ENCODE measurements at regions not wholly inside any gene's neighbourhood (a gene's known extent, or its start where the extent isn't known, plus 50 kb on each side); places are given as distances from the start of the nearest gene placed in this dataset.

DNA sequence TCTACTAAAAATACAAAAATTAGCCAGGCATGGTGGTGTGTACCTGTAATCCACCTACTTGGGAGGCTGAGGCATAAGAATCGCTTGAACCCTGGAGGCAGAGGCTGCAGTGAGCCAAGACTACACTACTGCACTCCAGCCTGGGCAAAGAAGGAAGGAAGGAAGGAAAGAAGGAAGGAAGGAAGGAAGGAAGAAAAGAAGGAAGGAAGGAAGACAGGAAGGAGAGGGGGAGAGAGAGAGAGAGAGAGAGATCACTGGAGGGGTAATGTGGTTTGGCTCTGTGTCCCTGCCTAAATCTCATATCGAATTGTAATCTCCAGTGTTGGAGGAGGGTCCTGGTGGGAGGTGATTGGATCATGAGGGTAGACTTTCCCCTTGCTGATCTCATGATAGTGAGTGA lies 165.5 kb downstream of the KCTD15 start:
- TF ChIP-seq, protein P1, sequence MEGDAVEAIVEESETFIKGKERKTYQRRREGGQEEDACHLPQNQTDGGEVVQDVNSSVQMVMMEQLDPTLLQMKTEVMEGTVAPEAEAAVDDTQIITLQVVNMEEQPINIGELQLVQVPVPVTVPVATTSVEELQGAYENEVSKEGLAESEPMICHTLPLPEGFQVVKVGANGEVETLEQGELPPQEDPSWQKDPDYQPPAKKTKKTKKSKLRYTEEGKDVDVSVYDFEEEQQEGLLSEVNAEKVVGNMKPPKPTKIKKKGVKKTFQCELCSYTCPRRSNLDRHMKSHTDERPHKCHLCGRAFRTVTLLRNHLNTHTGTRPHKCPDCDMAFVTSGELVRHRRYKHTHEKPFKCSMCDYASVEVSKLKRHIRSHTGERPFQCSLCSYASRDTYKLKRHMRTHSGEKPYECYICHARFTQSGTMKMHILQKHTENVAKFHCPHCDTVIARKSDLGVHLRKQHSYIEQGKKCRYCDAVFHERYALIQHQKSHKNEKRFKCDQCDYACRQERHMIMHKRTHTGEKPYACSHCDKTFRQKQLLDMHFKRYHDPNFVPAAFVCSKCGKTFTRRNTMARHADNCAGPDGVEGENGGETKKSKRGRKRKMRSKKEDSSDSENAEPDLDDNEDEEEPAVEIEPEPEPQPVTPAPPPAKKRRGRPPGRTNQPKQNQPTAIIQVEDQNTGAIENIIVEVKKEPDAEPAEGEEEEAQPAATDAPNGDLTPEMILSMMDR (conservative IDR thresholded peaks at IDR 0.05), result no peak
- TF ChIP-seq EZH2 (IDR thresholded peaks at IDR 0.05; ENCODE audit: low read depth), result no peak
- no peaks in the 10 kb centered on the region for H3K36me3 ChIP-seq (ENCODE audit: low read depth)
- POLR2A ChIA-PET (ENCODE audit: unreplicated experiment), result no interaction called here
- no peaks in the 10 kb centered on the region for H3K9me3 ChIP-seq (ENCODE audit: insufficient read depth, low read depth)
- intact Hi-C loops (cut with micrococcal nuclease; ENCODE audit: unreplicated experiment), result no loop called here
- no peak overlapping the region for H3K4me2 ChIP-seq
- BruUV-seq (replicated peaks), result no TSS peak
- no peak overlapping the region for H2AFZ ChIP-seq
- no peaks in the 10 kb centered on the region; the same call in 1 of the 2 replicates for H4K20me1 ChIP-seq (ENCODE audit: insufficient read depth)
- no peak overlapping the region for H3K4me3 ChIP-seq
- H3K79me2 ChIP-seq (ENCODE audit: low read depth), result no peaks in the 10 kb centered on the region
- CTCF ChIA-PET, result no interaction called here
- H3K27ac ChIP-seq, result no peak overlapping the region
- no peak for DNase-seq
- no peaks in the 10 kb centered on the region for H3F3A ChIP-seq (ENCODE audit: insufficient read depth, low read depth)
- peaks cover 55% of the 10 kb centered on the region for H3K27me3 ChIP-seq (ENCODE audit: insufficient read depth, low read depth)
- H3K9me2 ChIP-seq (ENCODE audit: insufficient read depth), result no peaks in the 10 kb centered on the region
- no peaks in the 10 kb centered on the region for H3K4me1 ChIP-seq (replicated peaks; ENCODE audit: insufficient read depth)

DNA sequence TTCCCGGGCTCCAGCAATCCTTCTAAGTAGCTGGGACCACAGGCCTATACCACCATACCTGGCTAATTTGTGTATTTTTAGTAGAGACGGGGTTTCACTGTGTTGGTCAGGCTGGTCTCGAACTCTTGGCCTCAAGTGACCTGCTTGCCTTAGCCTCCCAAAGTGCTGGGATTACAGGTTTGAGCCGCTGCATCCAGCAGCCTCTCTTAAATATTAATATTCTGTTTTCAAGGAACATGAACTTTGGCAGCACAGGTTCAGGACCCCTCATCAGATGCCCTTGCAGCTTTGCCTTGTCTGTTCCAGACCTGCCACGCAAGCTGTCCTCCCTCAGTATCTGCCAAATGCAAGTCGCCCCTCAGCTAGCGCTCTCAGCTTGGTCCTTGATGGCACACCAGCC lies 166.8 kb downstream of the KCTD15 start:
- intact Hi-C loops (cut with micrococcal nuclease; ENCODE audit: unreplicated experiment), result no loop called here
- no peaks in the 10 kb centered on the region for H3K36me3 ChIP-seq (ENCODE audit: low read depth)
- no peak overlapping the region for H3K4me2 ChIP-seq
- CTCF ChIA-PET, result no interaction called here
- no peaks in the 10 kb centered on the region for H3K9me3 ChIP-seq (ENCODE audit: insufficient read depth, low read depth)
- no peaks in the 10 kb centered on the region for H3K9me2 ChIP-seq (ENCODE audit: insufficient read depth)
- no peak overlapping the region for H3K27ac ChIP-seq
- POLR2A ChIA-PET (ENCODE audit: unreplicated experiment), result no interaction called here
- no peak for TF ChIP-seq EZH2 (IDR thresholded peaks at IDR 0.05; ENCODE audit: low read depth)
- TF ChIP-seq, protein P1 (conservative IDR thresholded peaks at IDR 0.05), result no peak
- H4K20me1 ChIP-seq (ENCODE audit: insufficient read depth), result no peaks in the 10 kb centered on the region; the same call in 1 of the 2 replicates
- no TSS peak for BruUV-seq (replicated peaks)
- no peaks in the 10 kb centered on the region for H3F3A ChIP-seq (ENCODE audit: insufficient read depth, low read depth)
- no peak overlapping the region for H2AFZ ChIP-seq
- H3K27me3 ChIP-seq (ENCODE audit: insufficient read depth, low read depth), result peaks cover 42% of the 10 kb centered on the region
- no peaks in the 10 kb centered on the region for H3K79me2 ChIP-seq (ENCODE audit: low read depth)
- H3K4me1 ChIP-seq (replicated peaks; ENCODE audit: insufficient read depth), result no peaks in the 10 kb centered on the region
- H3K4me3 ChIP-seq, result no peak overlapping the region
- DNase-seq, result no peak

DNA sequence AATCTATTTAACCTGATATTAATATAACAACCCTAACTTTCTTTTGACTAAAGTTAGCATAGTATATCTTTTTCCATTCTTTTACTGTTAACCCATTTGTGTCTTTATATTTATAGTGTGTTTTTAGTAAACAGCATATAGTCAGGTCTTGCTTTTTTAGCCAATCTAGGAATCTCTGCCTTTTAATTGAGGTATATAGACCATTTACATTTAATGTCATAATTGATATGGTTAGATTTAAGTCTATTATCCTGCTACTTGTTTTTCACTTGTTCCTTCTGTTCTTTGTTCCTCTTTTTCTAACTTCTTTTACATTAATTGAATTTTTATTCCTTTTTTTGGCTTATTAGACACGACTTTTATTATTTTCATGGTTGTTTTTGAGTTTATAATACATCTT lies 174.4 kb downstream of the KCTD15 start:
- CTCF ChIA-PET, result no interaction called here
- POLR2A ChIA-PET (ENCODE audit: unreplicated experiment), result no interaction called here
- Histone ChIP-seq H3K4me3 (no peak overlapping the region), H3K4me1 (replicated peaks; ENCODE audit: insufficient read depth) (no peaks in the 10 kb centered on the region), H2AFZ (no peak overlapping the region), H3K9me3 (ENCODE audit: insufficient read depth, low read depth) (no peaks in the 10 kb centered on the region), H3K4me2 (no peak overlapping the region), H3K36me3 (ENCODE audit: low read depth) (no peaks in the 10 kb centered on the region), H3K27ac (no peak overlapping the region), H3F3A (ENCODE audit: insufficient read depth, low read depth) (no peaks in the 10 kb centered on the region), H3K9me2 (ENCODE audit: insufficient read depth) (no peaks in the 10 kb centered on the region), H3K27me3 (ENCODE audit: insufficient read depth, low read depth) (no peaks in the 10 kb centered on the region), H3K79me2 (ENCODE audit: low read depth) (no peaks in the 10 kb centered on the region), H4K20me1 (ENCODE audit: insufficient read depth) (no peaks in the 10 kb centered on the region; the same call in 1 of the 2 replicates)
- no TSS peak for BruUV-seq (replicated peaks)
- TF ChIP-seq EZH2 (IDR thresholded peaks at IDR 0.05; ENCODE audit: low read depth), result no peak
- TF ChIP-seq, protein P1 (conservative IDR thresholded peaks at IDR 0.05), result no peak
- intact Hi-C loops (cut with micrococcal nuclease; ENCODE audit: unreplicated experiment), result no loop called here
- DNase-seq, result no peak
